Stimulated activated CD4-positive, alpha-beta T cell treated with anti-CD3 and anti-CD28 coated beads, Interleukin-1b, Interleukin-23, amount 100 ng/mL, for 24 hours (primary cell): ENCODE measurements at regions not wholly inside any gene's neighbourhood (a gene's known extent, or its start where the extent isn't known, plus 50 kb on each side); places are given as distances from the start of the nearest gene placed in this dataset.

Source experiments
- DNase-seq, 4 experiments: peaks; one replicate each; pipeline ENCODE4 v3.0.0-alpha.2; 2020; ENCODE audit warnings: low read depth in 4 of 4, low spot score in 1 of 4

DNA sequence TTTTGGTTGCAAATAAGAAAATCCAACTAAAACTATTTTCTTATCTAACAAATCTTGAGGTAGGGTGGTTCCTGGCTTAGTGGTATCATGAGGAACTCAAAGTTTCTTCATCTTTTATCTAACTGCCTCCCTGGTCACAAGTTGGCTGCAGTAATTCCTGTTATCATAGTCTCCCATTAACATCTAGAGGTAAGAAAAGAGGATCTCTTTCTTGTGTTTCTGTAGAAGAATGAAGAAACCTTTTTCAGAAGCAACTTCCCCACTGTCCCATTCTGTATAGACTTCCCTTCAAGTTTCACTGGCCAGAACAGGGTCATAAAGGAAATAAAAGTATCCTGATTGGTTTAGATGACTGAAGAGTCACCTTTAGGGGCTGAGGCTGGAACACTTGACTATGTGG, 81.8 kb upstream of the ELL2 start:
- DNase-seq: no peak

GRCh38 chr5:96037128-96037527, 75.5 kb upstream of the ELL2 start:
- DNase-seq: no peak

- DNase-seq: no peak
These were observed 74.7 kb upstream of the ELL2 start for GRCh38 chr5:96036301-96036700.

DNA sequence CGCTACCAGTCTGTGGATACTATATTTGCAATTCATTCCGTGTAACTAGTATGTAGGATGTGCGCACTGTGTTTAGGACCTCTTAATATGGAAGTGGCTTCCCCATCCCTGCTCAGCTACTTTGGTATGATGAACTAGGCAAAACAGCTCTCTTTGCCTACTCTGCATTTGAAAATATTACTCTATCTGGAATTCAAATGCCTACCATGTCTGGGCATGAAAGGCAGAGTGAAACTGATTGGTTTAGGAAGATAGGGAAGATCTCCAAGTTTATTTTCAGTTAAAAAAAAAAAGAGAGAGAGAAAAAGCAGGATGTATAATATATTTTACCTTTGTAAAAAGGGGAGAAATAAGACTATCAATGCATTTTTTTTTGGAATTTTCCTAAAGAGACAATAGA, 74.1 kb upstream of the ELL2 start:
- DNase-seq: no peak

DNA sequence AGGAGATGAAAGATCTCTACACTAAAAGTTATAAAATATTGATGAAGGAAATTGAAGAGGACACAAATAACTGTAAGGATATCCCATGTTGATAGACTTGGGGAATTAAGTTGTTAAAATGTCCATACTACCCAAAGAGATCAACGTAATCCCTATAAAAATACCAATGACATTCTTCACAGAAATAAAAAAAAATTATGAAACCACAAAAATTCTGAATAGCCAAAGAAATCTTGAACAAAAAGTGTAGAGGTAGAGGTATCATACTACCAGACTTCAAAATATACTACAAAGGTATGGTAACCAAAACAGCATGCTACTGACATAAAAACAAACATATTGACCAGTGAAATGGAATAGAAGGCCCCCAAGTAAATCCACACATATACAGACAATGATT, 71.5 kb upstream of the ELL2 start:
- DNase-seq: no peak

DNA sequence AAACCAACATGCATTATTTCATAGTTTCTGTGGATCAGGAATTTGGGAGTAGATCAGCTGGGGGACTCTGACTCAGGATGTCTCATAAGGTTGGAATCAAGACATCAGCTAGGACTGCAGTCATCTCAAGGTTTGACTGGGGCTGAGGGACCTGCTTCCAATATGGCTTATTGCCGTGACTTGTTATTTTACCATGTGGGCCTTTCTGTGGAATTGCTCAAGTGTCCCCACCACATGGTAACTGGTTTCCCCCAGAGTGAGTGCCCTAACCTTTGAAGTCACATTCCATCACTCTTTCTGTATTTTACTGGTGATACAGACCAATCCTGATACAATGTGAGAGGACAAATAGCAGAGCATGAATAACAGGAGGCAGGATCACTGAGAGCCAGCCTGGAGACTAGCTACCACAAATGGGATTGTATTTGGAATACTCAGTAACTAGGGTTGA, 70.2 kb upstream of the ELL2 start:
- no peak for DNase-seq

DNA sequence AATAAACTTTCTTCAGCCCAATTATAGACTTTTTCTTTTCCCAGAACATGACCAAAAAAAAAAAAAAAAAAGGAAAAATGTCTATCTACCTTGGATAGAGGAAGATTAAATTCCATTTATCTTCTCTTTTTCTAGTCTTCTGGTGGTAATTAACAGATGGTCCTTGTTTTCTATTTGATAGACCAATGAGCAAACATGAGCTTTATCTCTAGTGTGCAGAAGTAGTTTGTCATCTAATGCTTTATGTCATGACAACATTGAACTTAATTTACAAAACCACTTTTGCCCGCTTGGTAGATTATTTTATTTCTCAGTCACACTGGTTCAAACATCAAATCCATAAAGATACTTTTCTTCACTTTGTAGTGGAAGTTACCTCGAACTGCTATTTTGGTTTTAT, 69.5 kb upstream of the ELL2 start:
- no peak for DNase-seq

DNA sequence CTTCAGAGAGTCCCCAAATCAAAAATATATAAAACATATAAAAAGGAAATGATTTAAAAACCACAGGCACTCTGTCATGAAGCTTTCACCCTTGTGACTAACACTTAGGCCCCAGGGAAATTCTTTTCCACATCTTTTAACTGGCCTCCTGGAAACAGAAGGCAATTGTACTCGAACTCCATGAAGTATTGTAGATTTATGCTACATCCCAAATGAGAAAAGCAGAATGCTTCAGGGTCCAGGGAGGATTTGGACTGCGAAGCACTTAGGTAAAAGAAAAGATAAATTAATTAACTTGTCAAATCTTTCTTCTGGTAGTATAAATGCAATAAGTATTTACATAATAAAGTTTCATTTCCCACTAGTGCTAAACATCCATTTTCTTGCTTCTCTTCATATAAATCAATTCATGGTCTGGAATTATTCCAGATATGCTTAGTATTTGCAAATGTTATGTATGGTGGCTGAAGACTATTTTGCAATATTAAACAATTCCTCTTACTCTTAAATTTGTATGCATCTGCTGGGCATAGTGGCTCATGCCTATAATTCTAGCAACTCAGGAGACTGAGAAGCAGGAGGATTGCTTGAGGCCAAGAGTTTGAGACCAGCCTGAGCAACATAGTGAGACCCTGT, 64.9 kb upstream of the ELL2 start:
- DNase-seq: no peak

DNA sequence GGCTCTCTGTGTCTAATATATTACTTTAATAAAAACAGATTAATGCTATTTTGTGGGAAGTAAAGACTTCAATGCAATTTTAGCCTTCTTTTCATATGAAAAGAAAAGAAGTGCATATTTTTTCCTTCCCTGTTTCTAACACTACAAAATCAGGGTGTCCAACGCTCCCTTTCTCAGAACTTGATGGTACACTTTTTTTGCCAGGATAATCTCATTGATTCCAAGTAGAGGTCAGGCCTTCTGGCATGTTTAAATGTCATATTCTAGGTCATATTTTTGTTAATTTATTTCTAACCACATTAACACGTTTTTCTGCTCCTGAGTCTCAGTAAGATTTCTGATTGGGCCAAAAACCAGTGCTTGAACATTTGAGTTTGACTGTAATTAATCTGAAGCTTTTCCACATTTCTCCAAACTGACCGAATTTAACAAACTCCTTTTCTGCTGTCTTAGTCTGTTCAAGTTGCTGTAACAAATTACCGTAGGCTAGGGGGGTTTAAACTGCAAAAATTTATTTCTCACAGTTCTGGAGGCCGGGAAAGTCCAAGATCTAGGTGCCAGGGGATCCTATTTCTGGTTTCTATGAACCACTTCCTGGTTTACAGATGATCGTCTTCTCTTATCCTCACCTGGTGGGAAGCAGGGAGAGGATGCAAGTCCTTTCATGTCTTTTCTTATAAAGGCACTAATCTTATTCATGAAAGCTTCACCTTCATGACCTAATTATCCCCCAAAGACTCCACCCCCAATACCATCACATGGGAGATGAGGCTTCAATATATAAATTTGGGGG, 63.2 kb upstream of the ELL2 start:
- no peak for DNase-seq

DNA sequence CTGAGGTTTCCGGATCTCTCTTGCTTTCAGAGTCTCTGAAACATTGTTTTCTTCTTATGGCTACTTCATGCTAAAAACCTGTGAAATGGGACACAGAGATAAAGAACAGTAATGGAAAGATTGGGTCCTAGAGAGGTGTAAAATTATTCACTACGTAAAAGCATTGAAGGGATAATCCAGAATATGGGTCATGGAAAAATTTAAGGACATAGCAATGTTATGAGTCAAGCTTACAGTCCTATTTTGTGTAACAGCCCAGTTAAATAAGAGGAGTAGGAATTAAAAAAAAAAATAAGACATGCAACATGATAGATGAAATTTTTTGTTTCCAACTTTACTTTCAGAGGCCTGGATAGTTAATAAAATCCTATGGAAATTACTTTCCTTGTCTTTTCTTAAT, 61.9 kb upstream of the ELL2 start:
- no peak for DNase-seq

- no peak for DNase-seq
These were observed 61.3 kb upstream of the ELL2 start for GRCh38 chr5:96022971-96023370.

DNA sequence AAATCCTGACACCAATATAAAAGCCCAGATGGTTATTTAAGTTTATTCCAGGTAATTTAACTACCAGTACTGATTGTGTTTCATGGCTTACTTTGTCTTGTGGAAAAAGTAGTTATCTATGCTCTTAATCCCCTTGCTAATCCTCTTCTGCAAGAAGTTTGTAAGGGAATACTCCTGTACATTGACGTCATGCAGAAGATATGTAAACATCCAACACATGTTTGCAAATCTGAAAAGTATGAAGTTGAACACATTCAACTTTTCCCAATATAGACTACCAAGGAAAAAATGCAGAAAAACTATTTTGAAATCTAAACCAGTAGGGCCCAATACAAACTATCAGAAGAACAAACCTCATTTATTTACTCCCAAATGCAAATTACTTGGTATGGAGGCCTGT, 56.3 kb upstream of the ELL2 start:
- DNase-seq: no peak

- DNase-seq: no peak
These were observed 54.6 kb upstream of the ELL2 start for GRCh38 chr5:96016216-96016615.

GRCh38 chr5:96015709-96016108, 54.1 kb upstream of the ELL2 start:
- DNase-seq: no peak

- no peak for DNase-seq
These were observed 52.7 kb upstream of the ELL2 start for GRCh38 chr5:96014395-96014794.

DNA sequence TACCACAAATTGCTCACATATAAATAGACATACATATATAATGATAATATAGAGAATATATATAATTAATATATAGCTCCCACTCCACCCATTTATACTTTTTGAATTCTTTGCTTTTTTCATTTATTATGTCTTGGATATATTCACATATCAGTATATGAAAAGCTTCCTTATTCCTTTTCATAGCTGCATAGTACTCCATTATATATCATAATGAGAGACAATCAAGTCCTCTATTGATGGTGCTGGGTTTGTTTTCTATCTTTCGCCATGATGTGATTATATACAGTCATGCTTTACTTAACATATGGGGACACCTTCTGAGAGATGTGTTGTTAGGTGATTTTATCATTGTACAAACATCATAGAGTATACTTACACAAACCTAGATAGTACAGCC, 51.6 kb upstream of the ELL2 start:
- DNase-seq: no peak

GRCh38 chr5:96012399-96012798, 50.7 kb upstream of the ELL2 start:
- DNase-seq: no peak
